ENCODE measurements at regions not wholly inside any gene's neighbourhood (a gene's known extent, or its start where the extent isn't known, plus 50 kb on each side); places are given as distances from the start of the nearest gene placed in this dataset.

DNA sequence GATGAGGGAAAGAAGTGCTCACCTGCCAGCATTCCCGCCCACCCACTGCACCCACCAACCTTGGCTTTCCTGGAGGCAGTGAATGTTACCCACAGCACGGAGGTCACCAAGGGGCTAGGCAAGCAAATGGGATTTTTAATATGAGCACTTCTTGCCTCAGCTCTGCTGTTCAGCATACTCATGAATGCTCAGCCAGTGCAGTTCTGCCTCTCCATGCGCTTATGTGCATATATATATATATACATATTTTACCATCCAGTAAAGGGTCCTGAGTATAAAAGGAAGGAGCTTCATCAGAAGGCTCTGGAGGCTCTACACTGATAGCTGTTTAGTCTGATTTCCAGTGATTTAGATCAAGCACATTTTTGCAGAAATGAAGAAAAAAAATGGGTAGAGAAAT lies 366.9 kb downstream of the SIPA1L2 start:
- Histone ChIP-seq H3K4me3 (ENCODE audit: low read length) (no peak overlapping the region), H3K4me1 (ENCODE audit: insufficient read depth, low read length) (no peaks in the 10 kb centered on the region), H3K27ac (ENCODE audit: low read depth, low read length) (no peak overlapping the region), H3K27me3 (ENCODE audit: insufficient read depth, low read length, poor library complexity, severe bottlenecking) (no peaks in the 10 kb centered on the region), H3K36me3 (ENCODE audit: insufficient read depth, low read length) (no peaks in the 10 kb centered on the region), H3K9me3 (ENCODE audit: low read length) (no peaks in the 10 kb centered on the region)
- CTCF ChIA-PET: no interaction called here
- Mint-ChIP-seq H3K9me3 (no peaks in the 10 kb centered on the region), H3K4me3 (no peak overlapping the region), H3K36me3 (no peaks in the 10 kb centered on the region), H3K27me3 (peaks cover 7 to 35% of the 10 kb centered on the region in 2 donors), H3K27ac (no peak overlapping the region), H3K4me1 (peaks cover 0 to 5% (median 3%) of the 10 kb centered on the region in 3 donors)
- POLR2A ChIA-PET: no interaction called here
- no peak for DNase-seq

DNA sequence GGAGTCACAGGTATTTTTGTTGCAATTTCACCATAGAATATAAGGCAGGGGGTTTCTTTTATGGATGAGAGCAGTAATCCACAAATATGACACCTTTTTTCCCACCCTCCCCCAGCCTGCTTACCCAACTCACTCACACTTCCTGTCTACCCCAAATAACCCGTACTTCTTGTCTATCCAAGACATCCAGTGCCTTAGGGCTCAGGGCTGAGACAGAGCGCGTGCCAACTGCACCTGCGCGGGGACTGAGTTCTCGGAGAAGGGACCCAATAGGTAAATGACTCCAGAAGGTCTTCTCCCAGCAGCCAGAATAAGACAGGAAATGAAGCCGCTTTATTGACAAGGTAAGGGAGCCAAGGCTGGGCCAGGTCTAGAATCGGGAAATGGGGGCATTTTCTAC lies 369.1 kb downstream of the SIPA1L2 start:
- Histone ChIP-seq H3K4me1 (ENCODE audit: insufficient read depth, low read length) (no peaks in the 10 kb centered on the region), H3K27ac (ENCODE audit: low read depth, low read length) (no peak overlapping the region), H3K9me3 (ENCODE audit: low read length) (no peaks in the 10 kb centered on the region), H3K4me3 (ENCODE audit: low read length) (no peak overlapping the region), H3K36me3 (ENCODE audit: insufficient read depth, low read length) (no peaks in the 10 kb centered on the region), H3K27me3 (ENCODE audit: insufficient read depth, low read length, poor library complexity, severe bottlenecking) (no peaks in the 10 kb centered on the region)
- H3K27ac Mint-ChIP-seq: no peak overlapping the region
- peaks cover 11 to 45% of the 10 kb centered on the region in 2 donors for H3K27me3 Mint-ChIP-seq
- no peaks in the 10 kb centered on the region for H3K9me3 Mint-ChIP-seq
- POLR2A ChIA-PET: no interaction called here
- CTCF ChIA-PET: no interaction called here
- H3K36me3 Mint-ChIP-seq: no peaks in the 10 kb centered on the region
- DNase-seq: no peak
- H3K4me3 Mint-ChIP-seq: no peak overlapping the region
- H3K4me1 Mint-ChIP-seq: peaks cover 0 to 5% (median 3%) of the 10 kb centered on the region in 3 donors

DNA sequence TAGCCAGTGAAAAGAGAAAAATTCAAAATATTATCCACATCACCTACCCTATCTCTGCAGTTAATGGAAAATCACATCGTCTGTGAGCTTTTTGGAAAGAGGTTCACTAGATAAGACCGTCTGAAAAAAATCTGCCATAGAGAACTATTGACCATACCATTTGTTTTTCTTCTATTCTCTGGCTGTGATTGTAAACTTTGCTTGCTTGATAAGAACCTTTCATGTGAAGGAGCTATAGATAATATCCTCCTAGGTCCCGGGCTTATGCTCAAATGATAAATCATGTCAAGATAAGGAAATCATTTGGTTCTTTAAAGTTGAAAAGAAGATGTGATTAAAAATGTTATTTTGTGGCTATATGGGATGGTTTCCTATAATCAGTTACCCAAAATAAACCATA lies 369.9 kb downstream of the SIPA1L2 start:
- no peaks in the 10 kb centered on the region for H3K4me1 ChIP-seq (ENCODE audit: insufficient read depth, low read length)
- Mint-ChIP-seq H3K4me1 (peaks cover 0 to 5% (median 3%) of the 10 kb centered on the region in 3 donors), H3K36me3 (no peaks in the 10 kb centered on the region), H3K9me3 (no peaks in the 10 kb centered on the region), H3K27ac (peak overlapping the region in 1 of 8 donors; percentile 15), H3K4me3 (no peak overlapping the region), H3K27me3 (peaks cover 11 to 45% of the 10 kb centered on the region in 2 donors)
- no peaks in the 10 kb centered on the region for H3K27me3 ChIP-seq (ENCODE audit: insufficient read depth, low read length, poor library complexity, severe bottlenecking)
- H3K9me3 ChIP-seq (ENCODE audit: low read length): no peaks in the 10 kb centered on the region
- POLR2A ChIA-PET: no interaction called here
- no peaks in the 10 kb centered on the region for H3K36me3 ChIP-seq (ENCODE audit: insufficient read depth, low read length)
- no peak for DNase-seq
- CTCF ChIA-PET: no interaction called here
- no peak overlapping the region for H3K27ac ChIP-seq (ENCODE audit: low read depth, low read length)
- H3K4me3 ChIP-seq (ENCODE audit: low read length): no peak overlapping the region

DNA sequence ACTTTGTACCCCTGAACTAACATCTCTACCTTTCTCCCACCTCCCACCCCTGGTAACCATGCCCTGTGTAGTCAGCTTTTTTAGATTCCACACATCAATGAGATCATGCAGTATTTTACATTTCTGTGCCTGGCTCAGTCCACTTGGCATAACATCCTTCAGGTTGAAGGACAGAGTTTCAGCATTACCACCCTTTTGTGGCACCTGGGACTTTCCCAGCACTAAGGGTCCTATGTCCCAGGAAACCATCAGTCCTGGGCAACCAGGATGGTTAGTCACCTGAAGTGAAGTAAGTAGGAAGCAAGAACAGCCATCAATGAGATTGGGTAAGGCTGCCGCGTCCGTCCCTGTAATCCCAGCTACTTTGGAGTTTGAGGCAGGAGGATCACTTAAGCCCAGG lies 370.6 kb downstream of the SIPA1L2 start:
- no peak overlapping the region for H3K4me3 Mint-ChIP-seq
- peaks cover 0 to 5% (median 3%) of the 10 kb centered on the region in 3 donors for H3K4me1 Mint-ChIP-seq

DNA sequence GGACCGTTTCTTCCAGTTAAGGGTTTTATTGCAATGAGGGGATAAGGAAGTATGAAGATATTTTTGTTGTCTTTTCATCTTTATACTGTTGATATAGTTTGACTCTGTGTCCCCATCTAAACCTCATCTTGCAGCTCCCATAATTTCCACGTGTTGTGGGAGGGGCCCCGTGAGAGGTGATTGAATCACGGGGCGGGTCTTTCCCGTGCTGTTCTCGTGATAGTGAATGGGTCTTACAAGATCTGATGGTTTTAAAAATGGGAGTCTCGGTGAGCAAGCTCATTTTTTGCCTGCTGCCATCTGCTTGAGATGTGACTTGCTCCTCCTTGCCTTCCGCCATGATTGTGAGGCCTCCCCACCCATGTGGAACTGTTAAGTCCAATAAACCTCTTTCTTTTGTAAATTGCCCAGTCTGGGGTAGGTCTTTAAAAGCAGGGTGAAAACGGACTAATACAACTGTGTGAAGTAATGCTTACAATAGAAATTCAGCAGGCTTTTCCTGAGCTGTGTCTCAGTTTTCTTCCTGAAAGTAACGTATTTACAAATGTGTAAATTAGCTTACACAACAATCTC lies 377.3 kb downstream of the SIPA1L2 start:
- no peaks in the 10 kb centered on the region for H3K4me1 ChIP-seq (ENCODE audit: insufficient read depth, low read length)
- H3K9me3 ChIP-seq (ENCODE audit: low read length): no peaks in the 10 kb centered on the region
- H3K4me1 Mint-ChIP-seq: peaks cover 0 to 4% (median 1%) of the 10 kb centered on the region in 3 donors
- no peaks in the 10 kb centered on the region for H3K9me3 Mint-ChIP-seq
- CTCF ChIA-PET: no interaction called here
- H3K36me3 Mint-ChIP-seq: no peaks in the 10 kb centered on the region
- H3K4me3 Mint-ChIP-seq: no peak overlapping the region
- DNase-seq: no peak
- no peaks in the 10 kb centered on the region for H3K36me3 ChIP-seq (ENCODE audit: insufficient read depth, low read length)
- H3K27me3 ChIP-seq (ENCODE audit: insufficient read depth, low read length, poor library complexity, severe bottlenecking): no peaks in the 10 kb centered on the region
- H3K27me3 Mint-ChIP-seq: peaks cover 15 to 51% of the 10 kb centered on the region in 2 donors
- H3K4me3 ChIP-seq (ENCODE audit: low read length): no peak overlapping the region
- POLR2A ChIA-PET: no interaction called here
- no peak overlapping the region for H3K27ac ChIP-seq (ENCODE audit: low read depth, low read length)
- H3K27ac Mint-ChIP-seq: no peak overlapping the region

More for the DNA sequence above, 370.6 kb downstream of the SIPA1L2 start:
- Histone ChIP-seq H3K27ac (ENCODE audit: low read depth, low read length) (no peak overlapping the region), H3K27me3 (ENCODE audit: insufficient read depth, low read length, poor library complexity, severe bottlenecking) (no peaks in the 10 kb centered on the region), H3K4me3 (ENCODE audit: low read length) (no peak overlapping the region), H3K36me3 (ENCODE audit: insufficient read depth, low read length) (no peaks in the 10 kb centered on the region), H3K9me3 (ENCODE audit: low read length) (no peaks in the 10 kb centered on the region), H3K4me1 (ENCODE audit: insufficient read depth, low read length) (no peaks in the 10 kb centered on the region)
- H3K27me3 Mint-ChIP-seq: peaks cover 11 to 45% of the 10 kb centered on the region in 2 donors
- H3K9me3 Mint-ChIP-seq: no peaks in the 10 kb centered on the region
- no peak for DNase-seq
- ChIA-PET POLR2A (no interaction called here), CTCF (no interaction called here)
- no peak overlapping the region for H3K27ac Mint-ChIP-seq
- no peaks in the 10 kb centered on the region for H3K36me3 Mint-ChIP-seq

DNA sequence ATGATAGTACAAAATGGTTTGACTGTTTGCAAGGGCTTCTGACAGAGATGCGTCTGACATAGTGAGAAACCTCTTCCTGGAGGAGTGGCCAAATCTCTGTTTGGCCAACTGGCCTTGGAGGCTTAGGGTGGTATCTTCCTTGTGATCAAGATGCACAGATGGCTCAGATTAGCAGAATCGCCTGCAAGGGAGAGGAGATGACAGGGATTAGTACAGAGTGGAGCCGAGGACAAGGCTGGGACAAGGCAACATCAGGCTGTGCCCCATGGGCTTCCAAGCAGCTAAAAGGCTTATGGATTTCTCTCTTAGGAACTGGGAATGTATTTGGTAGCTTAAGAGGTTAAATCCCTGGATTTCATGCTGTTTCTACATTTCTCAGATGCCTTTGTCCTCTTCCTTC lies 379.1 kb downstream of the SIPA1L2 start:
- CTCF ChIA-PET: no interaction called here
- POLR2A ChIA-PET: no interaction called here
- Histone ChIP-seq H3K4me1 (ENCODE audit: insufficient read depth, low read length) (no peaks in the 10 kb centered on the region), H3K36me3 (ENCODE audit: insufficient read depth, low read length) (no peaks in the 10 kb centered on the region), H3K27ac (ENCODE audit: low read depth, low read length) (no peak overlapping the region), H3K27me3 (ENCODE audit: insufficient read depth, low read length, poor library complexity, severe bottlenecking) (no peaks in the 10 kb centered on the region), H3K4me3 (ENCODE audit: low read length) (no peak overlapping the region), H3K9me3 (ENCODE audit: low read length) (no peaks in the 10 kb centered on the region)
- Mint-ChIP-seq H3K36me3 (no peaks in the 10 kb centered on the region), H3K27ac (no peak overlapping the region), H3K9me3 (no peaks in the 10 kb centered on the region), H3K4me3 (no peak overlapping the region), H3K4me1 (peaks cover 0 to 4% (median 1%) of the 10 kb centered on the region in 3 donors), H3K27me3 (peaks cover 16 to 54% of the 10 kb centered on the region in 2 donors)
- DNase-seq: no peak

DNA sequence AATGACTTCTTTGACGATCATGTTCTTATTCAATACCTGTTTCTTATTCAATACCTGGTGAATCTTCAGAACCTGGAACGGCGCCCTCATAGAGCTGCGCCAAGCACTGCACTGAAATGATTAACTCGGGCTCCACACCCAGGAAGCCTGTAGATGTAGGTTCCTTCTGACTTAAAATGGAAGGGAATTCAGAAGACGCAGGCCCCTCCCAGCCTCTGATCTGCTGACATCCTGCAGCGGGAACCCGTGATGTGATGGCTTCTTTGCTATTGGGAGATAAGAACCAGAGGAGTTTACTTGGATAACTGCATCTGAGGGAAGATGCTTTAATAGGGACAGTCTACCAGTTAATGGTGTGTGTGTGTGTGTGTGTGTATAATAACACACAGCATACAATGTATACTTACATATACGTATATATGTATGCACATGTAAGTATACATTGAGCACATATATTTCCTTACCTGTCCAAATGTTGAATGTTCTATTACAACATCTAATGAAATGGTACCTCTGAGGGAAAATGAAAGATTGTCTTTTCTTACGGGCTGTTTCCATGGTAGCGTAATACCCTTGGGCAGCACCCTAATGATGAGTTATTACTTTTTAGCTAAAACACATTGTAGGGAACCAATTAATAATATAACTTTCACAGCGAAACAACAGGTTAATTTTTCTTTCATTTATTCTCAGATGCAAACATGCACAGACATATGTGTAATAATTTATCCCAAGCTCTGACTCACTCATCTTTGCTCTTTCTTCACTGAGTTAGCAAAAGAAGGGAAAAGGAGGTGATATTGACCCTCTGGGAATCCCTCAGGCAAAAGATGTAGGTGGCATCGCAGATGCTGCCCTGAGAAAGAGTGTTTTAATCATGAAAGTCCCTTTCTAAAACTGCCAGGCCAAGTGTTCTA lies 379.8 kb downstream of the SIPA1L2 start:
- CTCF ChIA-PET: no interaction called here
- Mint-ChIP-seq H3K27ac (no peak overlapping the region), H3K27me3 (peaks cover 16 to 55% of the 10 kb centered on the region in 2 donors), H3K4me1 (peaks cover 0 to 4% (median 1%) of the 10 kb centered on the region in 3 donors), H3K36me3 (no peaks in the 10 kb centered on the region), H3K4me3 (no peak overlapping the region), H3K9me3 (no peaks in the 10 kb centered on the region)
- no peak for DNase-seq
- H3K36me3 ChIP-seq (ENCODE audit: insufficient read depth, low read length): no peaks in the 10 kb centered on the region
- POLR2A ChIA-PET: no interaction called here
- H3K4me3 ChIP-seq (ENCODE audit: low read length): no peak overlapping the region
- no peaks in the 10 kb centered on the region for H3K9me3 ChIP-seq (ENCODE audit: low read length)
- no peaks in the 10 kb centered on the region for H3K4me1 ChIP-seq (ENCODE audit: insufficient read depth, low read length)
- H3K27me3 ChIP-seq (ENCODE audit: insufficient read depth, low read length, poor library complexity, severe bottlenecking): no peaks in the 10 kb centered on the region
- H3K27ac ChIP-seq (ENCODE audit: low read depth, low read length): no peak overlapping the region

DNA sequence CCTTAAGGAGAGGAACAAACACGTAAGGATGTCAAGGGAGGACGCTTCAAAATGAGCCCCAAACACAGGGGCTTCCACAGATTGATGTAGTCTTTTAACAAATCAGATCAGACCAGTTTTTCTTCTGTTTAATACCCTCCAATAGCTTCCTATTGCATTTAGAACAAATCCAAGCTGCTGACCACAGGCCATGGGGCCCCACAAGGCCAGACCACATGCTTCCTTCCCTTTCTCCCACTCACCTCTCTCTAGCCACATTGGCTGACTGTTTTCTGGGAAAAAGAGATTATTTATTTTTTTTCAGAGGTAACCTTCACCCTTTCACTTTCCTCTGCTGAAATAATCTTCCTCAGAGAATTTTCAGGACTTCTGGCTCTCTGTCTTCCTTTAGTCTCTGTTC lies 380.6 kb downstream of the SIPA1L2 start:
- Mint-ChIP-seq H3K27ac (peak overlapping the region in 1 of 8 donors; percentile 54), H3K27me3 (peaks cover 16 to 55% of the 10 kb centered on the region in 2 donors), H3K9me3 (no peaks in the 10 kb centered on the region), H3K36me3 (no peaks in the 10 kb centered on the region), H3K4me1 (peaks cover 0 to 4% (median 1%) of the 10 kb centered on the region in 3 donors), H3K4me3 (no peak overlapping the region)
- no peak overlapping the region for H3K27ac ChIP-seq (ENCODE audit: low read depth, low read length)
- no peaks in the 10 kb centered on the region for H3K27me3 ChIP-seq (ENCODE audit: insufficient read depth, low read length, poor library complexity, severe bottlenecking)
- CTCF ChIA-PET: no interaction called here
- POLR2A ChIA-PET: no interaction called here
- DNase-seq: no peak
- H3K9me3 ChIP-seq (ENCODE audit: low read length): no peaks in the 10 kb centered on the region
- H3K4me3 ChIP-seq (ENCODE audit: low read length): no peak overlapping the region
- no peaks in the 10 kb centered on the region for H3K4me1 ChIP-seq (ENCODE audit: insufficient read depth, low read length)
- H3K36me3 ChIP-seq (ENCODE audit: insufficient read depth, low read length): no peaks in the 10 kb centered on the region

All from CD8-positive, alpha-beta memory T cell (primary cell).